Stimulated activated CD4-positive, alpha-beta T cell treated with anti-CD3 and anti-CD28 coated beads, Interleukin-1b, Interleukin-23, amount 100 ng/mL, for 4 hours (primary cell): ENCODE measurements at regions not wholly inside any gene's neighbourhood (a gene's known extent, or its start where the extent isn't known, plus 50 kb on each side); places are given as distances from the start of the nearest gene placed in this dataset.
"Not testable (repeated sequence)": the region's sequence is repeated elsewhere in the genome, so short reads cannot be mapped to it uniquely, and the experiment has no call there.

ENCODE experiments used
- DNase-seq, 2 donors: peaks; one replicate each; pipeline ENCODE4 v3.0.0-alpha.2; 2020; ENCODE audit warnings: low read depth in 2 of 2

GRCh38 chr14:97028382-97028781, 231.2 kb downstream of the VRK1 start:
- no peak for DNase-seq

- no peak for DNase-seq
These were observed 232.6 kb downstream of the VRK1 start for GRCh38 chr14:97029800-97030199.

- no peak for DNase-seq
These were observed 234.3 kb downstream of the VRK1 start for GRCh38 chr14:97031530-97031929.

GRCh38 chr14:97033556-97034081, 236.4 kb downstream of the VRK1 start:
- DNase-seq, result no peak

- no peak for DNase-seq
These were observed 239.1 kb downstream of the VRK1 start for GRCh38 chr14:97036086-97036852.

GRCh38 chr14:97039717-97040363, 242.7 kb downstream of the VRK1 start:
- DNase-seq, result no peak

- no peak for DNase-seq
These were observed 249.8 kb downstream of the VRK1 start for GRCh38 chr14:97046967-97047366.

- no peak for DNase-seq
These were observed 254.8 kb downstream of the VRK1 start for GRCh38 chr14:97052001-97052400.

GRCh38 chr14:97053941-97054340, 256.8 kb downstream of the VRK1 start:
- no peak for DNase-seq

- DNase-seq, result no peak
These were observed 258.2 kb downstream of the VRK1 start for GRCh38 chr14:97055355-97055754.

GRCh38 chr14:97056086-97056485, 258.9 kb downstream of the VRK1 start:
- no peak for DNase-seq

GRCh38 chr14:97057238-97058073, 260.3 kb downstream of the VRK1 start:
- DNase-seq, result no peak

- DNase-seq, result no peak
These were observed 260.9 kb downstream of the VRK1 start for GRCh38 chr14:97058074-97058467.

- DNase-seq, result no peak
These were observed 261.4 kb downstream of the VRK1 start for GRCh38 chr14:97058589-97058988.

- DNase-seq, result no peak
These were observed 264.0 kb downstream of the VRK1 start for GRCh38 chr14:97061198-97061597.

GRCh38 chr14:97061714-97062113, 264.5 kb downstream of the VRK1 start:
- DNase-seq, result no peak

- no peak for DNase-seq
These were observed 268.3 kb downstream of the VRK1 start for GRCh38 chr14:97065305-97066067.

GRCh38 chr14:97066068-97066899, 269.1 kb downstream of the VRK1 start:
- no peak for DNase-seq

- not testable (repeated sequence) for DNase-seq
These were observed 271.1 kb downstream of the VRK1 start for GRCh38 chr14:97068293-97068692.

- no peak for DNase-seq
These were observed 273.1 kb downstream of the VRK1 start for GRCh38 chr14:97070259-97070658.

- no peak for DNase-seq
These were observed 274.0 kb downstream of the VRK1 start for GRCh38 chr14:97071177-97071576.
